ENCODE measurements at regions not wholly inside any gene's neighbourhood (a gene's known extent, or its start where the extent isn't known, plus 50 kb on each side); places are given as distances from the start of the nearest gene placed in this dataset.

DNA sequence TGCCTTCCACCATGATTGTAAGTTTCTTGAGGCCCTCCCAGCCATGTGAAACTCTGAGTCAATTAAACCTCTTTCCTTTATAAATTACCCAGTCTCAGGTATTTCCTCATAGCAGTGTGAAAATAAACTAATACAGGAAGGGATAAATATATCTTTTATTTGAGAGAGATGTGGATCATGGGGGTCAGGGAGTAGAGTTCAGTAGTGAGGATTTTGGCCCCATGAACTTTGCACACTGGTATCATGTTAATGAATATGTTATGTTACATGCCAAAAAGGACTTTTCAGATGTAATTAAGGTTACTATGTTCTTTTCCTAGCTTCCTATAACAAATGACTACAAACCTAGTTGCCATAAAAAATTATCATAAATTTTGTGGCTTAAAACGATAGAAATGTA lies 1393.7 kb downstream of the DSC3 start:
- TF ChIP-seq POLR2AphosphoS5 (IDR thresholded peaks at IDR 0.05; ENCODE audit: low read depth) (no peak), GABPA (IDR thresholded peaks at IDR 0.05; ENCODE audit: low read depth) (no peak), SPI1 (IDR thresholded peaks at IDR 0.05; ENCODE audit: borderline replicate concordance, low read depth) (no peak)
- TF ChIP-seq, protein P1, sequence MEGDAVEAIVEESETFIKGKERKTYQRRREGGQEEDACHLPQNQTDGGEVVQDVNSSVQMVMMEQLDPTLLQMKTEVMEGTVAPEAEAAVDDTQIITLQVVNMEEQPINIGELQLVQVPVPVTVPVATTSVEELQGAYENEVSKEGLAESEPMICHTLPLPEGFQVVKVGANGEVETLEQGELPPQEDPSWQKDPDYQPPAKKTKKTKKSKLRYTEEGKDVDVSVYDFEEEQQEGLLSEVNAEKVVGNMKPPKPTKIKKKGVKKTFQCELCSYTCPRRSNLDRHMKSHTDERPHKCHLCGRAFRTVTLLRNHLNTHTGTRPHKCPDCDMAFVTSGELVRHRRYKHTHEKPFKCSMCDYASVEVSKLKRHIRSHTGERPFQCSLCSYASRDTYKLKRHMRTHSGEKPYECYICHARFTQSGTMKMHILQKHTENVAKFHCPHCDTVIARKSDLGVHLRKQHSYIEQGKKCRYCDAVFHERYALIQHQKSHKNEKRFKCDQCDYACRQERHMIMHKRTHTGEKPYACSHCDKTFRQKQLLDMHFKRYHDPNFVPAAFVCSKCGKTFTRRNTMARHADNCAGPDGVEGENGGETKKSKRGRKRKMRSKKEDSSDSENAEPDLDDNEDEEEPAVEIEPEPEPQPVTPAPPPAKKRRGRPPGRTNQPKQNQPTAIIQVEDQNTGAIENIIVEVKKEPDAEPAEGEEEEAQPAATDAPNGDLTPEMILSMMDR (IDR thresholded peaks at IDR 0.05; ENCODE audit: insufficient read depth, low read length): no peak
- TF ChIP-seq, protein P2, sequence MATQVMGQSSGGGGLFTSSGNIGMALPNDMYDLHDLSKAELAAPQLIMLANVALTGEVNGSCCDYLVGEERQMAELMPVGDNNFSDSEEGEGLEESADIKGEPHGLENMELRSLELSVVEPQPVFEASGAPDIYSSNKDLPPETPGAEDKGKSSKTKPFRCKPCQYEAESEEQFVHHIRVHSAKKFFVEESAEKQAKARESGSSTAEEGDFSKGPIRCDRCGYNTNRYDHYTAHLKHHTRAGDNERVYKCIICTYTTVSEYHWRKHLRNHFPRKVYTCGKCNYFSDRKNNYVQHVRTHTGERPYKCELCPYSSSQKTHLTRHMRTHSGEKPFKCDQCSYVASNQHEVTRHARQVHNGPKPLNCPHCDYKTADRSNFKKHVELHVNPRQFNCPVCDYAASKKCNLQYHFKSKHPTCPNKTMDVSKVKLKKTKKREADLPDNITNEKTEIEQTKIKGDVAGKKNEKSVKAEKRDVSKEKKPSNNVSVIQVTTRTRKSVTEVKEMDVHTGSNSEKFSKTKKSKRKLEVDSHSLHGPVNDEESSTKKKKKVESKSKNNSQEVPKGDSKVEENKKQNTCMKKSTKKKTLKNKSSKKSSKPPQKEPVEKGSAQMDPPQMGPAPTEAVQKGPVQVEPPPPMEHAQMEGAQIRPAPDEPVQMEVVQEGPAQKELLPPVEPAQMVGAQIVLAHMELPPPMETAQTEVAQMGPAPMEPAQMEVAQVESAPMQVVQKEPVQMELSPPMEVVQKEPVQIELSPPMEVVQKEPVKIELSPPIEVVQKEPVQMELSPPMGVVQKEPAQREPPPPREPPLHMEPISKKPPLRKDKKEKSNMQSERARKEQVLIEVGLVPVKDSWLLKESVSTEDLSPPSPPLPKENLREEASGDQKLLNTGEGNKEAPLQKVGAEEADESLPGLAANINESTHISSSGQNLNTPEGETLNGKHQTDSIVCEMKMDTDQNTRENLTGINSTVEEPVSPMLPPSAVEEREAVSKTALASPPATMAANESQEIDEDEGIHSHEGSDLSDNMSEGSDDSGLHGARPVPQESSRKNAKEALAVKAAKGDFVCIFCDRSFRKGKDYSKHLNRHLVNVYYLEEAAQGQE (IDR thresholded peaks at IDR 0.05; ENCODE audit: insufficient replicate concordance, low read depth): no peak
- Histone ChIP-seq H3K27me3 (ENCODE audit: insufficient read depth, poor library complexity, severe bottlenecking) (no peaks in the 10 kb centered on the region), H3K4me3 (replicated peaks; ENCODE audit: insufficient read depth, low read length) (no peak overlapping the region), H3K27ac (replicated peaks) (no peak overlapping the region)
- no peak for DNase-seq (ENCODE audit: low read depth in 1 of 2, low spot score in 1 of 2)

DNA sequence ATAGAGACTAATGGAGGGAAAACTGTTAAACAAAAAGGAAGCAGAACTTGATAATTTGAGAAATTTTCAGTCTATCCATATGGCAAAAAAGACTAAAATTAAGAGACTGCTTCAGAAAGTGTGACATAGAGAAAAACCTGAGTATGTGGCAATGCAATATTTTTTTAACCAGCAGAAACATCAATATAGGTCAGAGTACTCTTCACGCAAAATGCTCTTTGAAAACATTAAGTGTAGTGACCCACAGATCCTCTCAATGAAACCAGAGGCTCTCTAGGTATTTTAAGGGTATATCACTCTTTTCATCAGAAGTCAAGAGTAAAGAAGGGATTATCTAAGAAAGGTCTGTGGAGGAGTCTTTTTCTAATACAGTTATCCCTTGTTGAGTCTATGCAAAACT lies 1394.8 kb downstream of the DSC3 start:
- Histone ChIP-seq H3K27ac (replicated peaks) (no peak overlapping the region), H3K27me3 (ENCODE audit: insufficient read depth, poor library complexity, severe bottlenecking) (no peaks in the 10 kb centered on the region), H3K4me3 (replicated peaks; ENCODE audit: insufficient read depth, low read length) (no peak overlapping the region)
- TF ChIP-seq, protein P2 (IDR thresholded peaks at IDR 0.05; ENCODE audit: insufficient replicate concordance, low read depth): no peak
- TF ChIP-seq GABPA (IDR thresholded peaks at IDR 0.05; ENCODE audit: low read depth): no peak
- no peak for DNase-seq (ENCODE audit: low read depth in 1 of 2, low spot score in 1 of 2)

DNA sequence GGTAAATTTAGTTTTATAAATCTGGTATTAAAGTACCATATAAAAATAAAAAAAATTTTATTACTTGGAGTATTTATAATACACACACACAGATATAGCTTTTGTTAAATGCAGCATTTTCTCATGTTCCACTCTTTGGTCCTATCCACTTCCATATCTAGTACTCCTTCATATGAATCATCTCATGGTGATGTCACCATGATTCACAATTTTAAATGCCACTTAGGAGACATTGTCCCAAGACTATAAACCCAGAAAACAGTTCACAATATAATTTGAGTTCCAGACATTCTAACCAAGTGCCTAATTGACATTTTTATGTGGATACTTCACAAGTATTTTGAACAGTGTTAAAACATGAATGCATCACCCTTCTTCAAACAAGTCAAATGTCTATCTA lies 1398.3 kb downstream of the DSC3 start:
- DNase-seq (ENCODE audit: low read depth in 1 of 2, low spot score in 1 of 2): no peak
- Histone ChIP-seq H3K27ac (replicated peaks) (no peak overlapping the region), H3K4me3 (replicated peaks; ENCODE audit: insufficient read depth, low read length) (no peak overlapping the region), H3K27me3 (ENCODE audit: insufficient read depth, poor library complexity, severe bottlenecking) (no peaks in the 10 kb centered on the region)
- TF ChIP-seq, protein P1 (IDR thresholded peaks at IDR 0.05; ENCODE audit: insufficient read depth, low read length): no peak
- TF ChIP-seq, protein P2 (IDR thresholded peaks at IDR 0.05; ENCODE audit: insufficient replicate concordance, low read depth): no peak
- TF ChIP-seq SPI1 (IDR thresholded peaks at IDR 0.05; ENCODE audit: borderline replicate concordance, low read depth) (no peak), POLR2AphosphoS5 (IDR thresholded peaks at IDR 0.05; ENCODE audit: low read depth) (no peak), GABPA (IDR thresholded peaks at IDR 0.05; ENCODE audit: low read depth) (no peak)
